Fibroblast of lung (primary cell): ENCODE measurements at regions not wholly inside any gene's neighbourhood (a gene's known extent, or its start where the extent isn't known, plus 50 kb on each side); places are given as distances from the start of the nearest gene placed in this dataset.

Experiments
- CTCF ChIP-seq, 2 donors: IDR thresholded peaks in 1 of 2; conservative IDR thresholded peaks in 1 of 2; 1 replicate in 1 of 2; 2 replicates in 1 of 2; pipeline ENCODE4 v1.5.1; 2011 to 2012; ENCODE audit warnings: low read length in 2 of 2, control low read depth in 1 of 2, inconsistent platforms in 1 of 2, low read depth in 1 of 2, mild to moderate bottlenecking in 1 of 2
- EZH2 ChIP-seq: IDR thresholded peaks from 2 replicates; pipeline ENCODE4 v1.5.1; 2012; ENCODE audit warnings: low read length, control low read depth, mild to moderate bottlenecking; ENCODE audit errors: missing control alignments

GRCh38 chr22:48423481-48423911, 1404.2 kb downstream of the BRD1 start:
- TF ChIP-seq CTCF (conservative IDR thresholded peaks at IDR 0.05 in 1 of 2, IDR thresholded peaks at IDR 0.05 in 1 of 2; ENCODE audit: low read depth in 1 of 2, low read length in 2 of 2) (no peak), EZH2 (no peak)
